NCI-H82 treated with DMSO at 0.1 percent for 48 hours (cell line): ENCODE measurements at regions not wholly inside any gene's neighbourhood (a gene's known extent, or its start where the extent isn't known, plus 50 kb on each side); places are given as distances from the start of the nearest gene placed in this dataset.
"Not testable (repeated sequence)": the region's sequence is repeated elsewhere in the genome, so short reads cannot be mapped to it uniquely, and the experiment has no call there.

Source experiments
- DNase-seq: peaks from one replicate; lab custom pipeline; 2025; ENCODE audit not compliant: unreplicated experiment; lab: John Stamatoyannopoulos, UW

DNA sequence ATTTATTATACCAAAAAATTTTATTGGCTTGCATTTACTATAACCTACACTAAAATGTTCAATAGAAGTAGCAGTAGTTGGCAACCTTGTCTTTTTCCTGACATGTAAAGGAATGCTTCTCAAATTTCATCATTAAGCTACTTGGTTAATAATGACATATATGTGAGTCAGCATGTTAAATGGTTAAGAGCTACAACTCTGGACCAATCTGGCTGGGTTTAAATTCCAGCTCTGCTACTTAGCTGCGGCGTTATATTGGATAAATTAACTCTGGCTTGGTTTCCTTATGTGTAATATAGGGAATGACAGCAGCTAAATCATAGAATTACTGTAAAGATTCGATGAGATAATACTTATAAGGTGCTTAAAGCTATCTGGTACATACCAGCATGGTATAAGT is 53.7 kb upstream of the OTOGL start:
- DNase-seq, result no peak

DNA sequence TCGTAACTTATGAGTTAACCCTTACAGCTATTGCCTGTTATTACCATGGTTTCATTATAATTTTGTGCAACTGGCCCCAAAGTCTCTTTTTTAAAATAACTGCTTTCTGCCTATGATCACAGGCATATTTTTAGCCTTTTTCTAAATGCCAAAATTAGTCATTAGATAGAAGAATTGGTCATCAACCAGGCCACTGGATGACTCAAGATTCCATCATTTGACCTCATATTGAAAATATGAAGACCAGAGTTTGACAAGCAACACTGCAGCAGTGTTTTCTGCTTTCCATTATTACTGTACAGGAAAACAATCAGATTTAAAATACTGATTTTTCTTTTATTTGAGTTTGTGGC is 54.7 kb upstream of the OTOGL start:
- DNase-seq, result no peak

DNA sequence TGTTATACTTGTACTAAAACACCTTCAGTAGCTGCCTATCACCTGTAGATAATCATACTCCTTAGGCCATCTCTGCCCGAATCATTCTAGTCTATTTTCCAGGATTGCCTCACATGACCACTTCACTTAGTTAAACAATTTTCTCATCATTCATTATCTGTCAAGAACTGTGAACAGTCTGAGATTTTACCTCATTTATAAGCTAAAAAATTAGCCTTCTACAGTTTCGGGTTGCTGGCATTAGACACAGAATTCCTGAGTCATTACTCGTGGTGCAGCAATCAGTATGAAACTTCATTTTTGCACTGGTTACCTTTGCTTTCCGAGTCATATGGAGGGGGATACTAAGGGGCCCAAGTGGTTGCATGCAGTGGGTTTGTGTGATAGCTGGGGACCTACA is 57.6 kb upstream of the OTOGL start:
- no peak for DNase-seq

DNA sequence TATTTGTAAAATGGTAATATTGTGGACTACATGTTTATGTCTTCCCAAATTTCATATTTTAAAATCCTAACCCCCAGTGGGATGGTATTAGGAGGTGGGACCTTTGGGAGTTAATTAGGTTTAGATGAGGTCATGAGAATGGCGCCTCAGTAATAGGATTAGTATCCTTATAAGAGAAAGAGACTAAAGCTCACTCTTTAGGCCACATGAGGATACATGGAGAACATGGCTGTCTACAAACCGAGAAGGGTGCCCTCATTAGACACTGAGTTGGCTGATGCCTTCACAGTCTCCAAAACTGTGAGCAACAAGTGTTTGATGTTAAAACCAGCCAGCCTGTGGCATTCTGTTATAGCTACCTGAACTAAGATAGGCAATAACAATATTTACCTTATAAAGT is 58.3 kb upstream of the OTOGL start:
- peak; percentile 34 for DNase-seq

DNA sequence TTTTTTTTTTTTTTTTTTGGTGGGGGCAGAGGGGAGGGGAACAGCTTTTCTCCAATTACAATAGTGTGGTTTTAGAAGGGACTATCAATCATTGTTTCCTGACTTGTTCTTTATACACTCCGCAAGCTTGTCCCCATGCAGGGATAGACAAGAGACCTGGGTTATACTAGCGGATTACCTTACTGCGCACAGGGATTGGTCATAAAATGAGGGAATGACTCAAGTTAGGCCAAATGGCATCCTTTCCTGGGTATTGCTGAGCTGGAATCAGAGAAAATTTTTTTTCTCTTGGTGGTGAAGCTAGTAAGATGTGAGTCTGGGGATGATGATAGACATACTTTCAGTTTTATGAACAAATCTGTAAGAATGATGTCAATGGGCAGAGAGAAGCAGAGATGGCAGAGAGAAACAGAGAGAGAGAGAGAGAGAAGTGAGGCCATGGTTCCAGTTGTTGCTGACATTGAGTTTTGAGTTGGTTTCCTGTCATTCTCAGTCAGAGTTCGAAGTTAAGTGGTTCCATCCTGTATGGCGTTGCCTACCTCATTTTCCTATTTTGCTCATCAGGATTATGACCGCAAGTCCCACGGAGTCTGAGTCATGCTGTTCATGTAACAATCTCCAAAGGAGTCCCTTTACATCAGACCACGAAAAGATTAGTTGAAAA is 59.1 kb upstream of the OTOGL start:
- DNase-seq, result no peak

DNA sequence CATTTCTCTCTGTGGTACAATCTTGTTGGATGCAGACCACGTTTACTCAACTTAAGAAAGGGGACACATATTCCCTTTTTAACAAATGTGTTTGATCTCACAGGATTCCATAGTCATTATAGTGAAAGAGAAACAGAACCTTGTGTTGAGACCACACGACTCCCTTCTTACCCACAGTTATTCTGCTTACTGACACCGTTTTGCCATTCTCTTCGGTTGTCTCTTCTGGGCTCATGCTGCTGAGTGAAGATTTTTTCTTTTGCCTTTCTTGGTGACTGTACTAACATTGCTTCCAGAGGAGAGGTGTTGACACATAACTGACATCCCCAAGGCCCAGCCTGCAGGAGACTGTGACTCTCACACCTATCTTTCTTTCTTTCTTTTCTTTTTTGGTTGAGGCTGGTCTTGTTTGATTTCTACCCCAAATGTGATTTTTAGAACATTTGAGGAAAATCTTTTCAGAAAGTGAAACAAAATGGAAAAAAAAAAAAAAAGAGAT is 61.2 kb upstream of the OTOGL start:
- DNase-seq, result no peak

DNA sequence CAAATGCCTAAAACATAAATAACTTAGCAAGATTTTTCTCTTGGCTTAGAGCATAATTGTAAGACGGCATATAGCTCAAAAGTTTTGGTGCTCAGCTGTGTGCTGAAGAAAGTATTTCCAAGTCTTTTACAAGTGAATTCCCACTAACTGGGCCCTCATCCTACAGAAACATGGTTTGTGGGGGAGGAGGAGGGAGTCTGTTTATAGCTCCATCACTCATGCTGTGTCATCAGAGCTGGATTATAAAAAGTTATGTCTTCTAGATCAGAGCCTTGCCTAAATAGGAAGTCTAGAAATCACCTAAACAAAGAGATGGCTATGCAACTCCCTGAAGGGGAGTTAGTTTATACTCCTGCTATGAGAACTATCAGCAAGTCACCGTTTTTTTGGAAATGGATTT is 65.9 kb upstream of the OTOGL start:
- DNase-seq, result no peak

DNA sequence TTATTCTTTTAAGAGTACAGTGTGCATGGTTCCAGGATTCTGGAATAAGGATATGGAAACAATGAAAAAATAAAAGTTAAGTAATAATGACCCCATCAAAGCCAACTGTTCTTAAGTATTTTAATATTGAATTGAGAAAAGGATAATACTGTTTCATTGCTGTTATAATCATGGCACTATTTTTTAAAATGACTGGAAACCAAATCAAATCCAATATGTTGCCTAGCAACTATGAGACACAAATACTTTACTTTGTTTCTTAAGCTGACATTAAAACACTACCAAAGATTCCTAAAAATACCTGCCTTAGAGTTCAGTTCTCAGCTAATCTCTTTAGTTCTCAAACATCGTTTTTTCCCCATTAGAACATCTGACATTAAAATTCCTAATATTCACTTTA is 66.4 kb upstream of the OTOGL start:
- DNase-seq, result no peak

DNA sequence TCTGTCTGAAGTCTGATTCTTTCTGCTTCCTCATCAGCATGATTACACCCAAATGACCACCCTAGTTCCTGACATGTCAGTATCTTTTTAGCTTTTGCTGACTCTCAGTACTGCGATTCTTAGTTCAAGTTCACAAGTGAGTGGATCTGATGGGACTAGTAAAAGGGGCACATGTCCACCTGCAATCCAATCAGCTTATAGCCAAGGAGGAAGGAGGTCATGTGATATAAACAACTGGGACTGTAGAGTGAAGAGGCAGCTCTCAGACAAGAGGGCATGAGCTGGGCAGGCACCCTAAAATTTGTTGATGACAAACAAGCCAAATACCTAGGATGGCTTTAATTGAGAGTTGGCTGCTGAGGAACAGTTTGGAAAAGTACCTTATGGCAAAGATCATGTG is 68.1 kb upstream of the OTOGL start:
- no peak for DNase-seq

DNA sequence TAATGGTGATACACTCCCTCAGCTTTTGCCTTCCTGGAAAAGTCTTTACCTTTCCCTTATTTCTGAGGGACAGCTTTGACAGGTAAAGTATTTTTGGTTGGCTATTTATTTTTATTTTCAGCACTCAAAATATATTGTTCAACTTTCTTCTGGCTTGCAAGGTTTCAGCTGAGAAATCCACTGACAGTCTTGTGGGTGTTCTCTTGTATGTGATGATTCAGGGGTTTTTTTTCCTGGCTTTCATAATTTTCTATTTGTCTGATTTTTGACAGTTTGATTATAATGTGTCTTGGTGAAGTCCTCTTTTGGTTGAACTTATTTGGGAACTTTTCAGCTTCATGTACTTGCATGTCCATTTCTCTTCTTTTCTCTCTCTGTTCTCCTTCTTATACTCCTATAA is 73.7 kb upstream of the OTOGL start:
- DNase-seq, result no peak

DNA sequence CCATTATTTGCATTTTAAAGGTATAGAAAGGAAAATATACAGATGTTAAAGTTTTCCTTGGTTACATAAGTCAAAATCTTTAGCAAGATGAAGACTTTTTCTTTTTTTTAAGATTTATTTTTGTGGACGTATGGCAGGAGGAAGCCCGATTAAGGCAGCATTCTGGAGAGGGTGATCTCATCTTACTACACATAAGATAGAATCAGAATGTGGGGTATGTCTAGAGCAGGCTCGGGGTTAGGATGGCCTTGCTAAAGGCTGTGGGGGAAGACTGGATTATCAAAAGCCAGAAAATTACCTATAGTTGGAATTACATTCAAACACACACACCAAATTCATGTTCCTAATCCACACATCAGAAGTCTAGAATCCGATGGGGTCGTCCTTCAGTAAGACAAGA is 79.6 kb upstream of the OTOGL start:
- DNase-seq, result no peak

DNA sequence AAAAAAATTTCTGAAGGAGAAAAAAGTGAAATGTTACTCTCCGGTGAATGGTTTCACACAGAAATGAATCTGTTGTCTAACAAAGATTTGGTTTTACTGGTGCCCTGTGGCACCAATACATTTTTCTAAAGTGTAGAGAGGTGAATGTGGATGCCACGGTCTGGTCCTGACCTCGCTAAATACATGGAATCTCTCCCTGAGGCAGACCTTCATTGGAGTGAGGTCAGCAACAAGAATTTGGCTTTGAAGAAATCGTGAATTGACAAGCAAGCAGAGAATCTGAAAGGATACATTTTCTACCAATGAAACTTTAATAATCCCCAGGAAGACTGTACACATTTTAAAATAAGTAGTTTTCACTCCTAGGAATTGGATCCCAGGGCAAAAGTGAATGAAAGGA is 81.2 kb upstream of the OTOGL start:
- DNase-seq, result no peak

DNA sequence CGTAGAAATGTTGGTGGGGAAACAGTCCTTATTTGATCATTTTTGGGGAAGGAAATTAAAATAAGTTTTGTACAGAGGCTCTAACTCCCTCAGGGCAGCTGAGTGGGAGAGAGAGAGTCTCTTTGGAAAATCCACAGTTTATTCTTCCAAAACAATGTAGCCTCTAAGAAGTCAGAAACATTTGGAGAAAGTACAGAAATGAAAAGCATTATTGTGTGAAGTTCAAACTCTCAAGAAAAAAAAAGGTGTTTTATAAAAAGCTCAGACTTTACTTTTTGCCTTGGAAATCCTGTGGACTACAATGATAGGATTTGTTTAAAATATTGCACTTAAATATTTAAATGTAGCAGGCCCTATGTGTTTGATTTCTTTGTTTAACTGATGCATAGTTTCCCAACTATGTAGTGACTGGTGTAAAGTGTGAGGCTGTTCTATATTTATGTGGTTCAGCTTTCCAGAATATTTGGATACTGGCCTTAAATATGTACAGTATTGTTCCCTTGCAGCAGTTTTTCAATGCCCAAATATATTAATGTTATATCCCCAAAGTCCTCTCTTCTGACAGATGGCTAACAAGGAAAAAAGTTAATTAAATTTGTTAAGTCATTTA is 82.0 kb upstream of the OTOGL start:
- no peak for DNase-seq

DNA sequence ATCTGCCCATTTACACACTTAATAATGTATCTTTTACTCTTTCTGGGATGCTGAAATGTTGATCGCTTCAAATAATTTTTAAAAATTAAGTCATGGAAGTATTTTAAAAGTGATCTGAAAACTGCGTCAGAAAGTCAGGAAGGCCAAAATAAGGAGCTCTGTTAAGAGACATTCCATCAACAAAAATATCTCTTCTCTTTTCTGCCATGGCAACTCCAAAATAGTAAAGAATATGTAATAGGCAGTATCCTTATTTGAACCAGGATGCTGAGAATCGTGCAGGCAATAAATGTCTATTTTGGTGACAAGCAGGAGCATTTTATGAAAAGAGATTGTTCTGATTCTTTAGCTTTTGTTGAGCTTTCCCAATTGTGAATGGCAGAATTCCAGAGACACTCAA is 81.8 kb upstream of the PPP1R12A start:
- no peak for DNase-seq

DNA sequence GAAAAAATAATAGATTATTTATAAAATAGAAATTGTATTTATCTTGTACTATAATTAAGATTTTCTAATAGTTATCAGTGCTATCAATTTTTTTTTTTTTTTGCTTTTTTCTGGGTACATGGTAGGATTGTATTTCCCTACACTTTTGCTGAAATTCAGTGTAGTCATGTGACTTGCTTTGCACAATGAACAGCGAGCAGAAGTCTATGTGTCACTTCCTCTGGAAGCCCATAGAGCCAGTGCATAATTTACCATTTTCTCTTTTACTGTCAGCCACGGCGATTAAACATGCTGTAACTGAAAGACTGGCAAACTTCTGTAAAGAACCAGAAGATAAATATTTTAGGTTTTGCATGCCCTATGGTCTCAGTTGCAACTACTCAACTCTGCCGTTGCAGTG is 80.8 kb upstream of the PPP1R12A start:
- DNase-seq, result no peak

DNA sequence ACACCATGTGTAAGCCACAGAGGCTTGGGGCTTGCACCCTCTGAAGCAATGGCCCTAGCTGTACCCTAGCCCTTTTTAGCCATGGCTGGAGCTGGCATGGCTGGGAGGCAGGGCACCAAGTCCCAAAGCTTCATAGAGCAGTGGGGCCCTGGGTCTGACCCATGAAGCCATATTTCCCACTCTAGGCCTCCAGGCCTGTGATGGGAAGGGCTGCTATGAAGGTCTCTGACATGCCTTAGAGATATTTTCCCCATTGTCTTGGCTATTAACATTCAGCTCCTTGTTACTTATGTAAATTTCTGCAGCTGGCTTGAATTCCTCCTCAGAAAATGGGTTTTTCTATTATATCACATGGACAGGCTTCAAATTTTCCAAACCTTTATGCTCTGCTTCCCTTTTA is 68.8 kb upstream of the PPP1R12A start:
- not testable (repeated sequence) for DNase-seq

DNA sequence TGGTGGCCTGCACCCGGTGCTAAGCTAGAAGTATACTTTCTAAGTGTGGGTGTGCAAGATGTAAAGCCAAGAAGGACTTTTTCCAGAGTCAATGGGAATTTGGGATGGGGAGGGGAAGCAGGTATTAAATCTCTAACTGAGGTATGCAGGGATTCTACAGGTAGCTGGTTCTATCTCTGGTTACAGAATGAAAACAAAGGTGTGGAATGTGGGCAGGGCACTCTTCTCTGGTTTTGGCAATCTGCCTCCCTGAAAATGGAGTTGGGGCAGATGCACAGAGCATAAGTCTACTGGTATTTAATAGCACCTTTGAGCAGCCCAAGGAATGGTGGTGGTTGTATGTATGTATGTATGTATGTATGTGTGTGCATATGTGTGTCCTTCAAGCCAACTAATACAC is 66.7 kb upstream of the PPP1R12A start:
- no peak for DNase-seq

DNA sequence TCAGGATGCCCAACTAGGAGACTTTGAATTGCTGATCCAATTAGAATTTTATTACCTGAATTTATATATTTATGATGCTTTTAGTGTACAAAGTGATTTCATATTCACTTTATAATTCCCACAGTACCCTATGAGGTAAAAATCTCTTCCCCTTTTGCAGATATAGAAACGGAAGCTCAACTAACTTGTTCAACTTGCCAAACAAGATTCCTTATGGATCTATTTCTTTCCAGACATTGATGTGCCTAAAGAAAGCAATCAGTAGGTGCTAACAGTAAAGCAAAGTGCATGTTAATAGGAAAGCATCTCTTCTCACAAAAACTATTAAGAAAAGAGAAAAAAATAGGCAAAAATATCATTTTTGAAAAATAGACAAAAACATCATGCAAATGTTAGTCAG is 65.9 kb upstream of the PPP1R12A start:
- DNase-seq, result no peak

DNA sequence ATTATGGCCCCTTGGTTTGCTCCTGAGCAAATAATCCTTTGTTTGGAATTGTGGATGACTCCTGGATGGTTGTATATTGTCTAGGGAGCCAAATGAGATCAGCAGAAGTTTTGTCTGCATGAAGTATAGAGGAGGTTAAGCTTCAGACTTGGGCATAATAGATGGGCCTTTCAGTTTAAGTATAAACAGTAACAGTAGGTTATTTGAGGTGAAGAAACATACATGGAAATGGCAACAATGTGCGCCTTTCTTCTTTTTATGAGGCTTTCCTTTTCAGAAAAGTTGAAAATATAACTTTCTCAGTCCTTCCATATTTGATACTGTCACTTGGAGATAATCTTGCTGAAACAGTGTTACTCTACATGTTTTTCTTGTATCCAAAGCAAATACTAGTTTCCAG is 63.7 kb upstream of the PPP1R12A start:
- DNase-seq, result no peak

DNA sequence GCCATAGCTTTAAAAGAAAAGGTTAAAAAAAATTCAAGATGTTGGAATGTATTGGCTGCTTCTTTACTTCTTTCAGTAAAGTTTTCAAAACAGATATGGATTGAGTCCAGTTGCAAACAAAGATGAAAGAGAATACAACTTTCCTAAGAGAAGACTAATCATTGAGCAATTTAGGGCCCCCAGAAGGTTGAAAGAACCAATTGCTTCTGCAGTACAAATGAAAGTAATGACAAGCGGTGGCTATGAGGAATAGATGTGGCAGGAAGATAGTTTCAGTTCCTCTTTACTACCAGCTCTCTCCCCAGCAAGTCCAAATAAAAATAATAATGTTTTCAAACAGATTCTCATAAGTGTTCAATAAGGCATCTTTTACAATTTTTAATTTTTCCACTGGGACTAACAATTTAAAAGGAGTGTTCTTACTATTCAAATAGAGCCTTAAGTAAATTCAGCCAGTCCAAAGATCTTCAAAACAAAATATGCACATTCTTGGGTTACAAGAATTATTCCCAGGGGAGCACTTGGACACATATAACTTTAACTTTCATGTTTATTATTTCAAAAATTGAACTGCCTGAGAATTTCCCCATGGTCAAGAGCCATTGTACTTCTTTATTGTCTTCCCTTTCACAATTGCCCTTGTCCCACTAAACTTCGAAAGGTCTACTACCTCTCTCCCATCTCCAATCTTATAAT is 62.3 kb upstream of the PPP1R12A start:
- DNase-seq, result no peak

DNA sequence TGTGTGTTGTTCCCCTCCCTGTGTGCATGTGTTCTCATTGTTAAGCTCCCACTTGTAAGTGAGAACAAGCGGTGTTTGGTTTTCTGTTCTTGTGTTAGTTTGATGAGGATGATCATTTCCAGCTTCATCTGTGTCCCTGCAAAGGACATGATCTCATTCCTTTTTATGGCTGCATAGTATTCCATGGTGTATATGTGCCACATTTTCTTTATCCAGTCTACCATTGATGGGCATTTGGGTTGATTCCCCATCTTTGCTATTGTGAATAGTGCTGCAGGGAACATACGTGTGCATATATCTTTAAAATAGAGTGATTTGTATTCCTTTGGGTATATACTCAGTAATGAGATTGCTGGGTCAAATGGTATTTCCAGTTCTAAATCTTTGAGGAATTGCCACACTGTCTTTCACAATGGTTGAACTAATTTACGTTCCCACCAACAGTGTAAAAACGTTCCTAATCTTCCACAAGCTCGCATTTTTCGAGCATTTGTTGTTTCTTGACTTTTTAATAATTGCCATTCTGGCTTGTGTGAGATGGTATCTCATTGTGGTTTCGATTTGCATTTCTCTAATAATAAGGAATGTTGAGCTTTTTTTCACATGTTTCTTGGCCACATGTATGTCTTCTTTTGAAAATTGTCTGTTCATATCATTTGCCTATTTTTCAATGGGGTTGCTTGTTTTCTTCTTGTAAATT is 60.6 kb upstream of the PPP1R12A start:
- DNase-seq, result not testable (repeated sequence)
